K562 (cell line): ENCODE measurements at regions not wholly inside any gene's neighbourhood (a gene's known extent, or its start where the extent isn't known, plus 50 kb on each side); places are given as distances from the start of the nearest gene placed in this dataset.

Experiments used
- ATAC-seq: fragments of 200-7000 bp; cut with Tn5 transposase; 3 replicates; pipeline ENCODE4 v1.9.1; 2020; ENCODE audit warnings: moderate library complexity
- BruUV-seq: library from RNA; stranded (reverse); fragments of 400-500 nt; replicated peaks from 2 replicates; lab custom pipeline; 2021; lab: Mats Ljungman, UMichigan
- CTCF ChIA-PET: fragments of 300-600 bp; formaldehyde crosslinking; extraction: SDS; loops from one replicate; lab custom pipeline; 2021; ENCODE audit warnings: low intra/inter-chr PET ratio; lab: Yijun Ruan, JAX
- POLR2A ChIA-PET: fragments of 300-600, 350-650 bp; sonication (Branson Sonifier 250); formaldehyde crosslinking; extraction: SDS; loops from one replicate; lab custom pipeline; 2021; ENCODE audit warnings: antibody characterized with exemption, inconsistent platforms; lab: Yijun Ruan, JAX
- DNase-seq, 4 experiments: peaks; one replicate each; pipeline versions ENCODE4 v3.0.0 to v3.0.0-alpha.2; 2011 to 2018; ENCODE audit warnings: low spot score in 3 of 4, mixed read lengths in 3 of 4; ENCODE audit errors: extremely low read depth in 1 of 4
- FAIRE-seq: peaks from 2 replicates; lab custom pipeline; 2011; peaks lifted over from hg19 to GRCh38; lab: Jason Lieb, UNC
- H2AFZ ChIP-seq: 2 replicates; pipeline ENCODE4 v1.6.0; 2011; ENCODE audit warnings: low read depth, low read length, control low read depth, inconsistent platforms
- H3K27ac ChIP-seq: fragments of 200-600 bp; 3 replicates; pipeline ENCODE4 v1.8.0; 2011; ENCODE audit warnings: low read depth, mild to moderate bottlenecking, control low read depth, inconsistent platforms, low read length, moderate library complexity, mixed read lengths; ENCODE audit errors: extremely low read depth
- H3K27me3 ChIP-seq, 2 experiments: fragments of 300-600 bp in 1 of 2; 2 replicates in 1 of 2; 3 replicates in 1 of 2; pipeline versions ENCODE4 v1.6.0 to v1.8.0; 2011; ENCODE audit warnings: inconsistent platforms in 2 of 2, low read length in 2 of 2, mild to moderate bottlenecking in 1 of 2, mixed read lengths in 1 of 2, moderate library complexity in 1 of 2; ENCODE audit not compliant: control insufficient read depth in 2 of 2, insufficient read depth in 2 of 2
- H3K36me3 ChIP-seq: fragments of 300-600 bp; 3 replicates; pipeline ENCODE4 v1.8.0; 2011; ENCODE audit warnings: mild to moderate bottlenecking, low read length, inconsistent platforms; ENCODE audit not compliant: control insufficient read depth, insufficient read depth
- H3K4me1 ChIP-seq, 2 experiments: fragments of 200-600 bp in 1 of 2; replicated peaks in 1 of 2; 2 replicates in 1 of 2; 3 replicates in 1 of 2; pipeline versions ENCODE4 v1.5.1 to v1.8.0; 2011; ENCODE audit warnings: inconsistent platforms in 2 of 2, low read length in 2 of 2, mild to moderate bottlenecking in 1 of 2, mixed read lengths in 1 of 2, moderate library complexity in 1 of 2; ENCODE audit not compliant: control insufficient read depth in 2 of 2, insufficient read depth in 2 of 2
- H3K4me2 ChIP-seq: 2 replicates; pipeline ENCODE4 v1.6.1; 2011; ENCODE audit warnings: low read length, control low read depth, inconsistent platforms, mixed read lengths; ENCODE audit not compliant: insufficient read depth
- H3K4me3 ChIP-seq: fragments of 200-600 bp; sonication (generic), shearing (Covaris generic); 2 replicates; pipeline ENCODE4 v1.5.1; 2016; ENCODE audit warnings: control low read depth, inconsistent platforms
- H3K79me2 ChIP-seq: fragments of 200-600 bp; 3 replicates; pipeline ENCODE4 v1.8.0; 2011; ENCODE audit warnings: low read length, inconsistent platforms; ENCODE audit not compliant: control insufficient read depth, insufficient read depth
- H3K9ac ChIP-seq, 2 experiments: 2 replicates each; pipeline versions ENCODE4 v1.6.0 to v1.6.1; 2011; ENCODE audit warnings: low read depth in 2 of 2, low read length in 2 of 2, control low read depth in 1 of 2, inconsistent platforms in 1 of 2, mild to moderate bottlenecking in 1 of 2, mixed read lengths in 1 of 2; ENCODE audit not compliant: insufficient read depth in 1 of 2
- H3K9me1 ChIP-seq: one replicate; pipeline ENCODE4 v1.6.0; 2011; ENCODE audit warnings: inconsistent platforms, mild to moderate bottlenecking, low read length, moderate library complexity; ENCODE audit not compliant: control insufficient read depth, insufficient read depth
- H3K9me3 ChIP-seq: replicated peaks from 2 replicates; pipeline ENCODE4 v1.5.1; 2011; ENCODE audit warnings: low read depth, low read length, inconsistent platforms; ENCODE audit not compliant: control insufficient read depth, insufficient read depth
- H4K20me1 ChIP-seq: replicated peaks from 2 replicates; pipeline ENCODE4 v1.6.1; 2011; ENCODE audit warnings: low read length, inconsistent platforms, mixed read lengths; ENCODE audit not compliant: control insufficient read depth, insufficient read depth
- EP300 ChIP-seq: IDR thresholded peaks from 2 replicates; pipeline ENCODE4 v1.6.1; 2012; ENCODE audit warnings: low read length, improper control_type of control experiment
- PHTF2 ChIP-seq: fragments of 250-450 bp; sonication (Bioruptor Pico); IDR thresholded peaks from 2 replicates; pipeline ENCODE4 v1.5.0; 2021; ENCODE audit warnings: mild to moderate bottlenecking
- RAD21 ChIP-seq, 2 experiments: fragments of 250-450 bp in 1 of 2; fragments of 450-650 bp in 1 of 2; sonication (Bioruptor Pico) in 1 of 2; formaldehyde crosslinking in 1 of 2; IDR thresholded peaks in 1 of 2; conservative IDR thresholded peaks in 1 of 2; 2 replicates each; pipeline versions ENCODE4 v1.4.0 to v1.8.0; 2020 to 2022; ENCODE audit warnings: mild to moderate bottlenecking in 2 of 2, moderate library complexity in 1 of 2
- RFX1 ChIP-seq: fragments of 450-650 bp; IDR thresholded peaks from 2 replicates; pipeline ENCODE4 v1.6.1; 2016; ENCODE audit warnings: mild to moderate bottlenecking, moderate library complexity
- SNIP1 ChIP-seq: fragments of 450-650 bp; IDR thresholded peaks from 2 replicates; pipeline ENCODE4 v1.7.1; 2017; ENCODE audit warnings: low read depth, mild to moderate bottlenecking
- ZFP36 ChIP-seq: fragments of 150-350 bp; IDR thresholded peaks from 2 replicates; pipeline ENCODE4 v1.6.1; 2018; ENCODE audit warnings: low read length, low read depth; ENCODE audit not compliant: partially characterized antibody
- ZNF12 ChIP-seq: sonication (generic); formaldehyde crosslinking; IDR thresholded peaks from 2 replicates; pipeline ENCODE4 v1.4.0; 2020; ENCODE audit warnings: mild to moderate bottlenecking, missing genetic modification reagents
- ZNF696 ChIP-seq: fragments of 250-450 bp; sonication (Bioruptor Pico); conservative IDR thresholded peaks from 2 replicates; pipeline ENCODE4 v1.4.0; 2020; ENCODE audit warnings: mild to moderate bottlenecking, moderate library complexity
- WGBS: fragments of 100-300 bp; shearing (Covaris generic); methylation state at CpG from one replicate; pipeline ENCODE4 v1.1.6; 2016; ENCODE audit warnings: low coverage, mixed read lengths; ENCODE audit not compliant: insufficient coverage; ENCODE audit errors: missing lambda C conversion rate; 5-methylcytosine and 5-hydroxymethylcytosine counted together
- in situ Hi-C: fragments of 300-500 bp; cut with MboI; formaldehyde crosslinking; loops from 4 replicates; pipeline ENCODE4 v1.15.0; 2018; ENCODE audit warnings: inconsistent platforms, mixed read lengths
- intact Hi-C: fragments of 100-400 bp; cut with micrococcal nuclease; formaldehyde crosslinking; loops from 2 replicates; pipeline ENCODE4 v1.14.2; 2022
- TF ChIP-seq, protein P1 (sequence below): fragments of 450-650 bp; formaldehyde crosslinking; IDR thresholded peaks from 2 replicates; pipeline ENCODE4 v1.4.0; 2022; ENCODE audit warnings: mild to moderate bottlenecking, moderate library complexity
- TF ChIP-seq, protein P2 (sequence below): IDR thresholded peaks from 2 replicates; pipeline ENCODE4 v1.6.1; 2011; ENCODE audit warnings: borderline replicate concordance, low read depth, mild to moderate bottlenecking, moderate library complexity, low read length; ENCODE audit not compliant: insufficient read depth, poor library complexity, severe bottlenecking
- TF ChIP-seq, protein P3 (sequence below): fragments of 450-650 bp; formaldehyde crosslinking; IDR thresholded peaks from 2 replicates; pipeline ENCODE4 v1.4.0; 2022; ENCODE audit warnings: missing genetic modification characterization
- TF ChIP-seq, protein P4 (sequence below): fragments of 450-650 bp; formaldehyde crosslinking; conservative IDR thresholded peaks from 2 replicates; pipeline ENCODE4 v1.4.0; 2022; ENCODE audit warnings: mild to moderate bottlenecking, missing genetic modification characterization
- TF ChIP-seq, protein P5 (sequence below): fragments of 200-800 bp; sonication (Bioruptor generic); IDR thresholded peaks from 2 replicates; pipeline ENCODE4 v1.6.1; 2017; ENCODE audit warnings: missing genetic modification characterization, missing compliant biosample characterization

DNA sequence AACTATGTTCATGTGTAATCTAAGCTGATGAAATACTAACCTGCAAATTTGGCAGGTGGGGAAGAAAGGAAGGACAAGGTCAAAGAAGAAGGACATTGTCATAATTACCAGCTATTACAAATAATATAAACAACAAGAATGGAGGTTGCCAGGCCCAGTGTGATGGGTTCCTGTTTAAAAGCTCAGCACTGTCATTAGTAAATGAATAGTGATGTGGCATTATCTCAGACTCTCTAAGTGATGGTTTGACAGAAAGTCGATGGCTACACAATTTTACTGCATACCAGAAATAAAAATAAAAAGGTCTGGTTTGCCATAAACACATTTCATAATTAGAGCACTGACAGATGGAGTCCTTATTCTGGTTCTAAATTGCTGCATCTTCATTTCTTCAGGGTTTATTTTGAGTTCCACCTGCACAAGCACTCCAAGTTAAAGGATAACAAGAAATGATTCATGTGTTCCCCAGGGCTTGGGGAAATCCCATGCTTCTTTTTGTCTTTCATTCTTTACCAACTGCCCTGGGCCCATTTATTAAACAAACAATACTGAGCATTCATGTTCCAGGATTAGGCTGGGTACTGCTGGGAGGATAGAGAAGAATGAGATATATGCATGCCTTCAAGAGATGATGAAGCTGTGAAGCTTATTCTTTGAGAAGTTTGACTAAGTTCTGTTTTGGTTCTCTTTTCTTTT, 367.8 kb upstream of the RASGEF1B start:
- ChIA-PET CTCF (no interaction called here), POLR2A (no interaction called here)
- no peak for DNase-seq
- H3K9me3 ChIP-seq: no peaks in the 10 kb centered on the region
- in situ Hi-C loops: loop anchor here (5.0 to 10.0 kb wide), 2 partner anchors 372 to 425 kb away; no protein-coding TSS in a partner anchor
- H3K27me3 ChIP-seq: no peaks in the 10 kb centered on the region
- H3K4me1 ChIP-seq: peaks cover 0 to 2% of the 10 kb centered on the region in 2 experiments; a peak in 1 of 5 replicates
- H3K27ac ChIP-seq: no peak overlapping the region
- H3K9ac ChIP-seq: no peak overlapping the region
- no peak overlapping the region for H3K4me2 ChIP-seq
- intact Hi-C loops: no loop called here
- no peak for FAIRE-seq
- WGBS: 6% methylated on average over 1 of the region's 1 CpG
- no peaks in the 10 kb centered on the region for H3K9me1 ChIP-seq
- H3K79me2 ChIP-seq: no peaks in the 10 kb centered on the region
- no peak overlapping the region for H3K4me3 ChIP-seq
- no peaks in the 10 kb centered on the region for H3K36me3 ChIP-seq
- no peak for ATAC-seq
- no TSS peak for BruUV-seq
- TF ChIP-seq PHTF2 (CRISPR knock-in tag) (no peak), EP300 (no peak), SNIP1 (no peak), RAD21 (CRISPR knock-in tag; conservative IDR thresholded peaks at IDR 0.05 in 1 of 2, IDR thresholded peaks at IDR 0.05 in 1 of 2) (no peak), ZNF696 (CRISPR knock-in tag) (no peak), ZFP36 (no peak), ZNF12 (CRISPR knock-in tag) (no peak), RFX1 (no peak)
- TF ChIP-seq, protein P1, sequence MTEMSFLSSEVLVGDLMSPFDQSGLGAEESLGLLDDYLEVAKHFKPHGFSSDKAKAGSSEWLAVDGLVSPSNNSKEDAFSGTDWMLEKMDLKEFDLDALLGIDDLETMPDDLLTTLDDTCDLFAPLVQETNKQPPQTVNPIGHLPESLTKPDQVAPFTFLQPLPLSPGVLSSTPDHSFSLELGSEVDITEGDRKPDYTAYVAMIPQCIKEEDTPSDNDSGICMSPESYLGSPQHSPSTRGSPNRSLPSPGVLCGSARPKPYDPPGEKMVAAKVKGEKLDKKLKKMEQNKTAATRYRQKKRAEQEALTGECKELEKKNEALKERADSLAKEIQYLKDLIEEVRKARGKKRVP (CRISPR knock-in tag): no peak
- TF ChIP-seq, protein P2, sequence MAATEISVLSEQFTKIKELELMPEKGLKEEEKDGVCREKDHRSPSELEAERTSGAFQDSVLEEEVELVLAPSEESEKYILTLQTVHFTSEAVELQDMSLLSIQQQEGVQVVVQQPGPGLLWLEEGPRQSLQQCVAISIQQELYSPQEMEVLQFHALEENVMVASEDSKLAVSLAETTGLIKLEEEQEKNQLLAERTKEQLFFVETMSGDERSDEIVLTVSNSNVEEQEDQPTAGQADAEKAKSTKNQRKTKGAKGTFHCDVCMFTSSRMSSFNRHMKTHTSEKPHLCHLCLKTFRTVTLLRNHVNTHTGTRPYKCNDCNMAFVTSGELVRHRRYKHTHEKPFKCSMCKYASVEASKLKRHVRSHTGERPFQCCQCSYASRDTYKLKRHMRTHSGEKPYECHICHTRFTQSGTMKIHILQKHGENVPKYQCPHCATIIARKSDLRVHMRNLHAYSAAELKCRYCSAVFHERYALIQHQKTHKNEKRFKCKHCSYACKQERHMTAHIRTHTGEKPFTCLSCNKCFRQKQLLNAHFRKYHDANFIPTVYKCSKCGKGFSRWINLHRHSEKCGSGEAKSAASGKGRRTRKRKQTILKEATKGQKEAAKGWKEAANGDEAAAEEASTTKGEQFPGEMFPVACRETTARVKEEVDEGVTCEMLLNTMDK: no peak
- TF ChIP-seq, protein P3, sequence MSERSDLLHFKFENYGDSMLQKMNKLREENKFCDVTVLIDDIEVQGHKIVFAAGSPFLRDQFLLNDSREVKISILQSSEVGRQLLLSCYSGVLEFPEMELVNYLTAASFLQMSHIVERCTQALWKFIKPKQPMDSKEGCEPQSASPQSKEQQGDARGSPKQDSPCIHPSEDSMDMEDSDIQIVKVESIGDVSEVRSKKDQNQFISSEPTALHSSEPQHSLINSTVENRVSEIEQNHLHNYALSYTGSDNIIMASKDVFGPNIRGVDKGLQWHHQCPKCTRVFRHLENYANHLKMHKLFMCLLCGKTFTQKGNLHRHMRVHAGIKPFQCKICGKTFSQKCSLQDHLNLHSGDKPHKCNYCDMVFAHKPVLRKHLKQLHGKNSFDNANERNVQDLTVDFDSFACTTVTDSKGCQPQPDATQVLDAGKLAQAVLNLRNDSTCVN (CRISPR knock-in tag): no peak
- TF ChIP-seq, protein P4, sequence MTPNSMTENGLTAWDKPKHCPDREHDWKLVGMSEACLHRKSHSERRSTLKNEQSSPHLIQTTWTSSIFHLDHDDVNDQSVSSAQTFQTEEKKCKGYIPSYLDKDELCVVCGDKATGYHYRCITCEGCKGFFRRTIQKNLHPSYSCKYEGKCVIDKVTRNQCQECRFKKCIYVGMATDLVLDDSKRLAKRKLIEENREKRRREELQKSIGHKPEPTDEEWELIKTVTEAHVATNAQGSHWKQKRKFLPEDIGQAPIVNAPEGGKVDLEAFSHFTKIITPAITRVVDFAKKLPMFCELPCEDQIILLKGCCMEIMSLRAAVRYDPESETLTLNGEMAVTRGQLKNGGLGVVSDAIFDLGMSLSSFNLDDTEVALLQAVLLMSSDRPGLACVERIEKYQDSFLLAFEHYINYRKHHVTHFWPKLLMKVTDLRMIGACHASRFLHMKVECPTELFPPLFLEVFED: no peak
- TF ChIP-seq, protein P5, sequence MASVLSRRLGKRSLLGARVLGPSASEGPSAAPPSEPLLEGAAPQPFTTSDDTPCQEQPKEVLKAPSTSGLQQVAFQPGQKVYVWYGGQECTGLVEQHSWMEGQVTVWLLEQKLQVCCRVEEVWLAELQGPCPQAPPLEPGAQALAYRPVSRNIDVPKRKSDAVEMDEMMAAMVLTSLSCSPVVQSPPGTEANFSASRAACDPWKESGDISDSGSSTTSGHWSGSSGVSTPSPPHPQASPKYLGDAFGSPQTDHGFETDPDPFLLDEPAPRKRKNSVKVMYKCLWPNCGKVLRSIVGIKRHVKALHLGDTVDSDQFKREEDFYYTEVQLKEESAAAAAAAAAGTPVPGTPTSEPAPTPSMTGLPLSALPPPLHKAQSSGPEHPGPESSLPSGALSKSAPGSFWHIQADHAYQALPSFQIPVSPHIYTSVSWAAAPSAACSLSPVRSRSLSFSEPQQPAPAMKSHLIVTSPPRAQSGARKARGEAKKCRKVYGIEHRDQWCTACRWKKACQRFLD (CRISPR knock-in tag): no peak
- TF ChIP-seq, all 486 proteins: peak for 0
- Histone ChIP-seq H2AFZ (no peak overlapping the region), H4K20me1 (no peaks in the 10 kb centered on the region)
